ENCODE measurements at regions not wholly inside any gene's neighbourhood (a gene's known extent, or its start where the extent isn't known, plus 50 kb on each side); places are given as distances from the start of the nearest gene placed in this dataset.

DNA sequence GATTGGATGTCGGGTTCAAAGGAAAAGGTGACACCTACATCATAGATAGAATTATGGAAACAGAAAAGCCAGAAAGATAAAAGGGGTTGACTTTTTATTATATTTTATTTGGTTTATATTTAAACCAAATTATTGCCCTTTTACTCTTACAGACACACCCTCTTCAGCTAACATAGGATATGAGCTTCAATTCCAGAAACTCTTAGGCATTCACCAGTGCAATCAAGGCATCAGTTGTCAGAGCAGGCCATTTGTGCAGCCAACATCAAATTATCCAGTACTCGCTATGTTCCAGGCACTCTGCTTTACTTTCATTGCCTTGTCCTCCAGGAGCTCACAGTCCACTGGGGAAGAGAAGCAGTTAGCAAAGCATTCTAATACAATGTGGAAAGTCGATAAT lies 347.5 kb downstream of the TFEC start:
- TF ChIP-seq, protein P1, sequence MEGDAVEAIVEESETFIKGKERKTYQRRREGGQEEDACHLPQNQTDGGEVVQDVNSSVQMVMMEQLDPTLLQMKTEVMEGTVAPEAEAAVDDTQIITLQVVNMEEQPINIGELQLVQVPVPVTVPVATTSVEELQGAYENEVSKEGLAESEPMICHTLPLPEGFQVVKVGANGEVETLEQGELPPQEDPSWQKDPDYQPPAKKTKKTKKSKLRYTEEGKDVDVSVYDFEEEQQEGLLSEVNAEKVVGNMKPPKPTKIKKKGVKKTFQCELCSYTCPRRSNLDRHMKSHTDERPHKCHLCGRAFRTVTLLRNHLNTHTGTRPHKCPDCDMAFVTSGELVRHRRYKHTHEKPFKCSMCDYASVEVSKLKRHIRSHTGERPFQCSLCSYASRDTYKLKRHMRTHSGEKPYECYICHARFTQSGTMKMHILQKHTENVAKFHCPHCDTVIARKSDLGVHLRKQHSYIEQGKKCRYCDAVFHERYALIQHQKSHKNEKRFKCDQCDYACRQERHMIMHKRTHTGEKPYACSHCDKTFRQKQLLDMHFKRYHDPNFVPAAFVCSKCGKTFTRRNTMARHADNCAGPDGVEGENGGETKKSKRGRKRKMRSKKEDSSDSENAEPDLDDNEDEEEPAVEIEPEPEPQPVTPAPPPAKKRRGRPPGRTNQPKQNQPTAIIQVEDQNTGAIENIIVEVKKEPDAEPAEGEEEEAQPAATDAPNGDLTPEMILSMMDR (IDR thresholded peaks at IDR 0.05; ENCODE audit: low read length): no peak
- TF ChIP-seq EZH2 (IDR thresholded peaks at IDR 0.05; ENCODE audit: borderline replicate concordance, low read length): no peak

Data from OCI-LY1 (cell line).